Body of pancreas (tissue), 4 donors: ENCODE measurements at regions not wholly inside any gene's neighbourhood (a gene's known extent, or its start where the extent isn't known, plus 50 kb on each side); places are given as distances from the start of the nearest gene placed in this dataset.

Experiments used
- CTCF ChIP-seq, 7 experiments: fragments of 450-650 bp in 4 of 7; fragments of 200-600 bp in 3 of 7; sonication (generic) in 3 of 7; IDR thresholded peaks; one replicate each; pipeline ENCODE4 v1.5.1; 2016 to 2019; ENCODE audit warnings: antibody characterized with exemption in 7 of 7
- POLR2A ChIP-seq, 3 donors: fragments of 450-650 bp; IDR thresholded peaks; one replicate each; pipeline ENCODE4 v1.6.1; 2016; ENCODE audit warnings: antibody characterized with exemption in 3 of 3, mild to moderate bottlenecking in 2 of 3

GRCh38 chr9:84179531-84179930, 161.0 kb downstream of the SLC28A3 start:
- no peak for TF ChIP-seq POLR2A (IDR thresholded peaks at IDR 0.05)
- no peak for TF ChIP-seq CTCF (IDR thresholded peaks at IDR 0.05)
